SK-N-MC (cell line): ENCODE measurements at regions not wholly inside any gene's neighbourhood (a gene's known extent, or its start where the extent isn't known, plus 50 kb on each side); places are given as distances from the start of the nearest gene placed in this dataset.

Experiments used
- EZH2 ChIP-seq: fragments of 200-600 bp; sonication (generic); IDR thresholded peaks from one replicate; pipeline ENCODE4 v1.6.1; 2017; ENCODE audit warnings: antibody characterized with exemption
- FOXP2 ChIP-seq: optimal IDR thresholded peaks from 2 replicates; pipeline ENCODE3; 2011; ENCODE audit warnings: mild to moderate bottlenecking, moderate library complexity; ENCODE audit not compliant: insufficient read depth; ENCODE audit errors: extremely low read length, control extremely low read depth
- POLR2AphosphoS5 ChIP-seq: IDR thresholded peaks from 2 replicates; pipeline ENCODE4 v1.6.1; 2012; ENCODE audit warnings: mild to moderate bottlenecking, low read depth, low read length, borderline replicate concordance

DNA sequence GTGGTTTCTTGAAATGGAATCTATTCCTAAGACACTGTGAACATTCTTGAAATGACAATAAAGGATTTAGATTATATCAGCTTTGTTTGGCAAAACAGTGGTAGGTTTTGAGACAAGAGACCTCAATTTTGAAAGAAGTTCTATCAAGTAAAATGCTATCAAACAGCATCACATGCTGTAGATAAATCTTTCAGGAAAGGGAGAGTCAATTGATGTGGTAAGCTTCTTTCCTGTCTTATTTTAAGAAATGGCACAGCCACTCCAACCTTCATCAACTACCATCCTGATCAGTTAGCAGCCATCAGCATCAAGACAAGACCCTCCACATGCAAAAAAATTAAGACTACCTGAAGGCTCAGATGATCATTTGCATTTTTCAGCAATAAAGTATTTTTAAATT is 495.4 kb downstream of the TRIB2 start:
- no peak for TF ChIP-seq POLR2AphosphoS5
- no peak for TF ChIP-seq EZH2
- no peak for TF ChIP-seq FOXP2
